DND-41 (cell line): ENCODE measurements at regions not wholly inside any gene's neighbourhood (a gene's known extent, or its start where the extent isn't known, plus 50 kb on each side); places are given as distances from the start of the nearest gene placed in this dataset.

ENCODE experiments used
- ATAC-seq: fragments of 200-7000 bp; cut with Tn5 transposase; 3 replicates; pipeline ENCODE4 v1.9.1; 2021; ENCODE audit warnings: low read depth; ENCODE audit not compliant: insufficient read depth
- DNase-seq: peaks from one replicate; pipeline ENCODE4 v3.0.0-alpha.2; 2020
- H2AFZ ChIP-seq: 2 replicates; pipeline ENCODE4 v1.6.0; 2012; ENCODE audit warnings: low read depth, low read length
- H3K27ac ChIP-seq: 2 replicates; pipeline ENCODE4 v1.5.1; 2012; ENCODE audit warnings: low read length, inconsistent platforms
- H3K27me3 ChIP-seq: fragments of 200-600 bp; sonication (generic); 2 replicates; pipeline ENCODE4 v1.6.0; 2012; ENCODE audit warnings: low read length, mild to moderate bottlenecking, inconsistent platforms; ENCODE audit not compliant: insufficient read depth, poor library complexity
- H3K36me3 ChIP-seq: 2 replicates; pipeline ENCODE4 v1.5.1; 2012; ENCODE audit warnings: low read length, inconsistent platforms; ENCODE audit not compliant: insufficient read depth
- H3K4me1 ChIP-seq: 2 replicates; pipeline ENCODE4 v1.5.1; 2012; ENCODE audit warnings: mild to moderate bottlenecking, low read length; ENCODE audit not compliant: insufficient read depth
- H3K4me2 ChIP-seq: 2 replicates; pipeline ENCODE4 v1.6.0; 2012; ENCODE audit warnings: mild to moderate bottlenecking, moderate library complexity, low read length, inconsistent platforms; ENCODE audit not compliant: insufficient read depth
- H3K4me3 ChIP-seq, 2 experiments: fragments of 200-600 bp in 1 of 2; shearing (Covaris generic) in 1 of 2; 2 replicates each; pipeline ENCODE4 v1.5.1; 2012 to 2016; ENCODE audit warnings: inconsistent platforms in 2 of 2, low read length in 2 of 2, mild to moderate bottlenecking in 2 of 2, low read depth in 1 of 2, moderate library complexity in 1 of 2
- H3K79me2 ChIP-seq: 2 replicates; pipeline ENCODE4 v1.6.0; 2012; ENCODE audit warnings: low read length, inconsistent platforms; ENCODE audit not compliant: insufficient read depth
- H3K9ac ChIP-seq: 2 replicates; pipeline ENCODE4 v1.6.0; 2012; ENCODE audit warnings: low read depth, mild to moderate bottlenecking, inconsistent platforms, low read length, moderate library complexity
- H3K9me3 ChIP-seq: 2 replicates; pipeline ENCODE4 v1.5.1; 2012; ENCODE audit warnings: low read length, moderate library complexity, mild to moderate bottlenecking, inconsistent platforms; ENCODE audit not compliant: insufficient read depth, severe bottlenecking
- H4K20me1 ChIP-seq: 2 replicates; pipeline ENCODE4 v1.6.0; 2012; ENCODE audit warnings: low read length; ENCODE audit not compliant: insufficient read depth
- EZH2 ChIP-seq: IDR thresholded peaks from 3 replicates; pipeline ENCODE4 v1.6.1; 2012; ENCODE audit warnings: borderline replicate concordance, low read depth, mild to moderate bottlenecking, moderate library complexity, low read length, inconsistent platforms; ENCODE audit not compliant: severe bottlenecking
- TF ChIP-seq, protein P1 (sequence below): IDR thresholded peaks from 2 replicates; pipeline ENCODE4 v1.5.1; 2012; ENCODE audit warnings: borderline replicate concordance, low read length, moderate library complexity, mild to moderate bottlenecking; ENCODE audit not compliant: poor library complexity, severe bottlenecking; ENCODE audit errors: extremely low read depth

GRCh38 chr13:100815476-100816046 is 141.0 kb upstream of the TMTC4 start:
- no peaks in the 10 kb centered on the region for H4K20me1 ChIP-seq
- no peak for TF ChIP-seq EZH2
- TF ChIP-seq, protein P1, sequence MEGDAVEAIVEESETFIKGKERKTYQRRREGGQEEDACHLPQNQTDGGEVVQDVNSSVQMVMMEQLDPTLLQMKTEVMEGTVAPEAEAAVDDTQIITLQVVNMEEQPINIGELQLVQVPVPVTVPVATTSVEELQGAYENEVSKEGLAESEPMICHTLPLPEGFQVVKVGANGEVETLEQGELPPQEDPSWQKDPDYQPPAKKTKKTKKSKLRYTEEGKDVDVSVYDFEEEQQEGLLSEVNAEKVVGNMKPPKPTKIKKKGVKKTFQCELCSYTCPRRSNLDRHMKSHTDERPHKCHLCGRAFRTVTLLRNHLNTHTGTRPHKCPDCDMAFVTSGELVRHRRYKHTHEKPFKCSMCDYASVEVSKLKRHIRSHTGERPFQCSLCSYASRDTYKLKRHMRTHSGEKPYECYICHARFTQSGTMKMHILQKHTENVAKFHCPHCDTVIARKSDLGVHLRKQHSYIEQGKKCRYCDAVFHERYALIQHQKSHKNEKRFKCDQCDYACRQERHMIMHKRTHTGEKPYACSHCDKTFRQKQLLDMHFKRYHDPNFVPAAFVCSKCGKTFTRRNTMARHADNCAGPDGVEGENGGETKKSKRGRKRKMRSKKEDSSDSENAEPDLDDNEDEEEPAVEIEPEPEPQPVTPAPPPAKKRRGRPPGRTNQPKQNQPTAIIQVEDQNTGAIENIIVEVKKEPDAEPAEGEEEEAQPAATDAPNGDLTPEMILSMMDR: no peak
- H3K27ac ChIP-seq: no peak overlapping the region
- H2AFZ ChIP-seq: no peak overlapping the region
- H3K9me3 ChIP-seq: no peaks in the 10 kb centered on the region
- H3K27me3 ChIP-seq: peaks cover 5% of the 10 kb centered on the region
- H3K4me1 ChIP-seq: no peaks in the 10 kb centered on the region
- no peak overlapping the region for H3K4me3 ChIP-seq
- no peaks in the 10 kb centered on the region for H3K79me2 ChIP-seq
- no peaks in the 10 kb centered on the region for H3K36me3 ChIP-seq
- no peak overlapping the region for H3K4me2 ChIP-seq
- no peak for DNase-seq
- H3K9ac ChIP-seq: no peak overlapping the region
- no peak for ATAC-seq

- Histone ChIP-seq H3K4me3 (no peak overlapping the region), H3K27ac (no peak overlapping the region), H2AFZ (no peak overlapping the region), H3K9me3 (no peaks in the 10 kb centered on the region), H3K36me3 (no peaks in the 10 kb centered on the region), H3K79me2 (no peaks in the 10 kb centered on the region), H3K9ac (no peak overlapping the region), H4K20me1 (no peaks in the 10 kb centered on the region), H3K4me1 (no peaks in the 10 kb centered on the region), H3K27me3 (peaks cover 5% of the 10 kb centered on the region), H3K4me2 (no peak overlapping the region)
- DNase-seq: no peak
- no peak for TF ChIP-seq EZH2
- TF ChIP-seq, protein P1: no peak
- no peak for ATAC-seq
These were observed 138.5 kb upstream of the TMTC4 start for GRCh38 chr13:100812982-100813584.

DNA sequence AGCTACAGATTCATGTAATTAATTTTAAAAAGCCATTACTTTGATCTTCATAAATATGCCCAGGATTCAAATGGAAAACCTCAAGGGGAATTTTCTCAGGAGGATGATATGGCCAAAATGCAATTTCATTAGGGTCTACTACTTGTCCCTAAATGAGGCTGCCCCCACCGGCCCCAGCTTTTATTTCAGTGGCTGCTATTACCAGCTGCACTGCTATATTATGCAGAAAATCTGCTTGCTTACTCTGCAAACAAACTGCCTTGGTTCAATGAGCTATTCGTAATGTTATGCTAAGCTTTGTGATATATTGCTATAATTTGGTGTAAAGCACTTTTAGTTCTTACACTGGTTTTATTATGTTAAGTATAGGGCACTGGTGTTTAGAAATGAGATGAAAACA is 137.3 kb upstream of the TMTC4 start:
- H3K4me1 ChIP-seq: no peaks in the 10 kb centered on the region
- DNase-seq (no peak), ATAC-seq (no peak)

More for the DNA sequence above, 137.3 kb upstream of the TMTC4 start:
- no peak overlapping the region for H3K4me2 ChIP-seq
- no peak overlapping the region for H3K4me3 ChIP-seq
- no peaks in the 10 kb centered on the region for H3K9me3 ChIP-seq
- H3K27me3 ChIP-seq: peaks cover 12% of the 10 kb centered on the region
- no peak overlapping the region for H3K27ac ChIP-seq
- H3K9ac ChIP-seq: no peak overlapping the region
- H3K36me3 ChIP-seq: no peaks in the 10 kb centered on the region
- no peaks in the 10 kb centered on the region for H3K79me2 ChIP-seq
- H4K20me1 ChIP-seq: no peaks in the 10 kb centered on the region
- H2AFZ ChIP-seq: no peak overlapping the region
- TF ChIP-seq, protein P1: no peak
- no peak for TF ChIP-seq EZH2
